Thymus (tissue), 11 donors: ENCODE measurements at regions not wholly inside any gene's neighbourhood (a gene's known extent, or its start where the extent isn't known, plus 50 kb on each side); places are given as distances from the start of the nearest gene placed in this dataset.
"Not testable (repeated sequence)": the region's sequence is repeated elsewhere in the genome, so short reads cannot be mapped to it uniquely, and the experiment has no call there.

ENCODE experiments used
- DNase-seq, 9 donors: peaks; one replicate each; pipeline ENCODE4 v3.0.0-alpha.2; 2013; ENCODE audit warnings: low spot score in 9 of 9, low read depth in 6 of 9, missing footprints in 1 of 9
- H3K27ac ChIP-seq, 2 donors: one replicate each; pipeline ENCODE4 v1.5.1; 2013; ENCODE audit warnings: control low read depth in 1 of 2, low read depth in 1 of 2, low read length in 1 of 2, mild to moderate bottlenecking in 1 of 2, moderate library complexity in 1 of 2
- H3K27me3 ChIP-seq, 2 donors: one replicate each; pipeline ENCODE4 v1.5.1; 2013; ENCODE audit warnings: low read length in 1 of 2; ENCODE audit not compliant: control insufficient read depth in 2 of 2, insufficient read depth in 1 of 2
- H3K36me3 ChIP-seq, 2 donors: one replicate each; pipeline ENCODE4 v1.5.1; 2013; ENCODE audit warnings: low read length in 1 of 2, mild to moderate bottlenecking in 1 of 2, moderate library complexity in 1 of 2; ENCODE audit not compliant: control insufficient read depth in 2 of 2, insufficient read depth in 2 of 2
- H3K4me1 ChIP-seq, 2 donors: one replicate each; pipeline ENCODE4 v1.5.1; 2013; ENCODE audit warnings: low read length in 2 of 2; ENCODE audit not compliant: control insufficient read depth in 2 of 2, insufficient read depth in 2 of 2
- H3K4me3 ChIP-seq, 2 donors: one replicate each; pipeline ENCODE4 v1.5.1; 2013; ENCODE audit warnings: low read length in 2 of 2, control low read depth in 1 of 2, mild to moderate bottlenecking in 1 of 2
- H3K9me3 ChIP-seq, 2 donors: one replicate each; pipeline ENCODE4 v1.5.1; 2013; ENCODE audit warnings: low read length in 1 of 2, mild to moderate bottlenecking in 1 of 2; ENCODE audit not compliant: control insufficient read depth in 2 of 2, insufficient read depth in 1 of 2
- WGBS: extraction: QIAGEN DNeasy Blood & Tissue Kit; methylation state at CpG from one replicate; pipeline ENCODE4 v1.1.7; 2013; 5-methylcytosine and 5-hydroxymethylcytosine counted together
- donor health status: healthy.

GRCh38 chr7:138339229-138339628 is 120.8 kb upstream of the TRIM24 start:
- 95% methylated on average over 7 of the region's 7 CpGs for WGBS
- DNase-seq, H3K27me3 ChIP-seq, H3K27ac ChIP-seq, H3K4me1 ChIP-seq, H3K36me3 ChIP-seq, H3K4me3 ChIP-seq: not testable (repeated sequence)
- H3K9me3 ChIP-seq: peaks cover 2 to 16% of the 10 kb centered on the region in 2 donors

GRCh38 chr7:138342990-138343389 is 117.1 kb upstream of the TRIM24 start:
- H3K4me3 ChIP-seq: no peak overlapping the region
- DNase-seq: no peak
- H3K27me3 ChIP-seq: no peaks in the 10 kb centered on the region
- H3K9me3 ChIP-seq: peaks cover 2 to 16% of the 10 kb centered on the region in 2 donors
- H3K36me3 ChIP-seq: no peaks in the 10 kb centered on the region
- H3K4me1 ChIP-seq: no peaks in the 10 kb centered on the region
- no peak overlapping the region for H3K27ac ChIP-seq
- WGBS: 98% methylated on average over 4 of the region's 4 CpGs

- Histone ChIP-seq H3K4me1 (no peaks in the 10 kb centered on the region), H3K27ac (no peak overlapping the region), H3K9me3 (peaks cover 0 to 13% of the 10 kb centered on the region in 2 donors), H3K4me3 (no peak overlapping the region), H3K36me3 (no peaks in the 10 kb centered on the region), H3K27me3 (no peaks in the 10 kb centered on the region)
- WGBS: 73% methylated on average over 3 of the region's 3 CpGs
- no peak for DNase-seq
Measured at GRCh38 chr7:138345567-138345966, 114.5 kb upstream of the TRIM24 start.

DNA sequence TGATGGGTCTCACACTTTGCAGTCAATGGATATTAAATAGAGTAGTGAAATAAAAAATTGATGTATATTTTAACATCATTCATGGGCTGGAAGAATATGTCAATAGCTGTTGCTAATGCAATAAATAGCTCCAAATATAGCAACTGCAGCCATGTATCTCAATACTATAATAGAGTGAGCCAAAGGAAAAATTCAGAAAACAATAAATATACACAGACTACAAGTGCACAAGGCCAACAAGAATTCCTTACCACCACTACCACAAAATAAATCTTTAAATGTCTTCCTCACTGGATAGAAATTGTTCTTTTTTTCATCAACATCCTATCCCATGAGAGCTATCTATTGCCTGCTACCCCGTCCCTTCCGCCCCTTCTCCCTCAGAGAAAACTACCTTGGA is 113.1 kb upstream of the TRIM24 start:
- H3K36me3 ChIP-seq: no peaks in the 10 kb centered on the region
- H3K9me3 ChIP-seq: peaks cover 0 to 14% of the 10 kb centered on the region in 2 donors
- no peaks in the 10 kb centered on the region for H3K4me1 ChIP-seq
- H3K27ac ChIP-seq: no peak overlapping the region
- no peak overlapping the region for H3K4me3 ChIP-seq
- no peak for DNase-seq
- no peaks in the 10 kb centered on the region for H3K27me3 ChIP-seq
- WGBS: 96% methylated on average over 2 of the region's 2 CpGs

DNA sequence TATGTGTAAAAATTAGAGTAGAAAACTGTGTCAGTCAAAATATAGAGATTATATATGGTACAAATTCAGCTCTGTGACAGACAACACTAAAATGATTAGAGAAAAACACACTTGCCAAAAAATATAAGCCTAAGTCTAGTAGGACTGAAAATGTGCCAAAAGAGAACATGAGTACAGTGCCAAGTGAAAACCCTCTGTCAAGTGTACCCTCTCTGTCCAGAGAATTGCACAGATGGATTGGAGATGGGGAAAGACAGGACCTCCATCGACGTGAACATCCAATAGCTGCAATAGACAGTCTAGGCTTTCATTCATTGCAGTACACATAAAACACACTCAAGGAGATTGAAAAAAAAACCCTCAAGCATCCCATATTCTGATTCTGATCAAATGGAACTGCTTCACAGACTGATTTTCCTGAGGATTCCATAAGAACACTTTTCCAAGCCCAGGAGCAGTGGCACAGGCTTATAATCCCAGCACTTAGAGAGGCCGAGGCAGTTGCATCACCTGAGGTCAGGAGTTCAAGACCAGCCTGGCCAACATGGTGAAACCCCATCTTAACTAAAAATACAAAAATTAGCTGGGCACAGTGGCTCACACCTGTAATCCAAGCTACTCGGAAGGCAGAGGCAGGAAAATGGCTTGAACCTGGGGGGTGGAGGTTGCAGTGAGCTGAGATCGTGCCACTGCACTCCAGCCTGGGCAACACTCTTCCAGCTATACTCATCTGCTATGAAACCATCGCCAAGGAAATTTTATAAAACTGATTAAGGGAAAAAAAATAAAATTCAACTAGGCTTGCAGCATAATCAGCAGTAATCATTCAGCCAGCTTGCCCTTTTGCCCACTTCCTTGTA is 110.0 kb upstream of the TRIM24 start:
- Histone ChIP-seq H3K9me3 (peaks cover 0 to 18% of the 10 kb centered on the region in 2 donors), H3K4me1 (no peaks in the 10 kb centered on the region), H3K36me3 (no peaks in the 10 kb centered on the region), H3K27ac (no peak overlapping the region), H3K4me3 (no peak overlapping the region), H3K27me3 (no peaks in the 10 kb centered on the region)
- DNase-seq: no peak
- WGBS: 97% methylated on average over 6 of the region's 6 CpGs

GRCh38 chr7:138350701-138351357 is 109.2 kb upstream of the TRIM24 start:
- Histone ChIP-seq H3K9me3 (peaks cover 0 to 14% of the 10 kb centered on the region in 2 donors), H3K4me1 (no peaks in the 10 kb centered on the region), H3K27me3 (no peaks in the 10 kb centered on the region), H3K27ac (no peak overlapping the region), H3K4me3 (no peak overlapping the region), H3K36me3 (no peaks in the 10 kb centered on the region)
- DNase-seq: no peak
- 91% methylated on average over 2 of the region's 2 CpGs for WGBS

- H3K9me3 ChIP-seq: peaks cover 0 to 10% of the 10 kb centered on the region in 2 donors
- no peak overlapping the region for H3K27ac ChIP-seq
- H3K4me3 ChIP-seq: no peak overlapping the region
- H3K36me3 ChIP-seq: no peaks in the 10 kb centered on the region
- 97% methylated on average over 10 of the region's 10 CpGs for WGBS
- no peak for DNase-seq
- no peaks in the 10 kb centered on the region for H3K4me1 ChIP-seq
- H3K27me3 ChIP-seq: no peaks in the 10 kb centered on the region
Measured at GRCh38 chr7:138352570-138353461, 107.2 kb upstream of the TRIM24 start.

DNA sequence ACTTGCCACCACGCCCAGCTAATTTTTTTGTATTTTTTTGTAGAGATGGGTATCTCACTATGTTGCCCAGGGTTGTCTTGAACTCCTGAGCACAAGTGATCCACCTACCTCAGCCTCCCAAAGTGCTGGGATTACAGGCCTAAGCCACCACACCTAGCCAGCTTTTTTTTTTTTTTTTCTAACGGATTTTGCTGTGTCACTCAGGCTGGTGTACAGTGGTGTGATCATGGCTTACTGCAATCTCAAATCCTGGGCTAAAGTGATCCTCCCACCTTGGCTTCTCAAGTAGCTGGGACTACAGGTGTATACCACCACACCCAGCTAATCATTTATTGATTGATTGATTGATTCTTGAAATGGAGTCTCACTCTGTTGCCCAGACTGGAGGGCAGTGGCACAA is 106.0 kb upstream of the TRIM24 start:
- 88% methylated on average over 2 of the region's 2 CpGs for WGBS
- H3K27me3 ChIP-seq: no peaks in the 10 kb centered on the region
- H3K4me1 ChIP-seq: no peaks in the 10 kb centered on the region
- H3K4me3 ChIP-seq: no peak overlapping the region
- H3K27ac ChIP-seq: no peak overlapping the region
- H3K36me3 ChIP-seq: no peaks in the 10 kb centered on the region
- no peak for DNase-seq
- peaks cover 0 to 10% of the 10 kb centered on the region in 2 donors for H3K9me3 ChIP-seq

- no peaks in the 10 kb centered on the region for H3K36me3 ChIP-seq
- no peak overlapping the region for H3K27ac ChIP-seq
- H3K9me3 ChIP-seq: peaks cover 0 to 8% of the 10 kb centered on the region in 2 donors
- H3K4me3 ChIP-seq: no peak overlapping the region
- H3K27me3 ChIP-seq: no peaks in the 10 kb centered on the region
- H3K4me1 ChIP-seq: no peaks in the 10 kb centered on the region
- no peak for DNase-seq
- WGBS: 97% methylated on average over 3 of the region's 3 CpGs
Measured at GRCh38 chr7:138355254-138355653, 104.8 kb upstream of the TRIM24 start.
